GM18861 (cell line): ENCODE measurements at regions not wholly inside any gene's neighbourhood (a gene's known extent, or its start where the extent isn't known, plus 50 kb on each side); places are given as distances from the start of the nearest gene placed in this dataset.

Experiments
- ATAC-seq: cut with Tn5 transposase; IDR thresholded peaks from one replicate; pipeline ENCODE4 v1.9.1; 2021; ENCODE audit not compliant: unreplicated experiment

- ATAC-seq: no peak
These were observed 118.7 kb downstream of the TENT4A start for GRCh38 chr5:6831678-6832671.

GRCh38 chr5:6832994-6833393 is 119.8 kb downstream of the TENT4A start:
- no peak for ATAC-seq

GRCh38 chr5:6833406-6833805 is 120.2 kb downstream of the TENT4A start:
- no peak for ATAC-seq

- no peak for ATAC-seq
These were observed 123.9 kb downstream of the TENT4A start for GRCh38 chr5:6837095-6837494.

- no peak for ATAC-seq
These were observed 124.4 kb downstream of the TENT4A start for GRCh38 chr5:6837519-6838110.

- no peak for ATAC-seq
These were observed 125.5 kb downstream of the TENT4A start for GRCh38 chr5:6838736-6839135.

GRCh38 chr5:6840136-6840793 is 127.0 kb downstream of the TENT4A start:
- no peak for ATAC-seq

GRCh38 chr5:6843335-6843734 is 130.1 kb downstream of the TENT4A start:
- ATAC-seq: no peak

GRCh38 chr5:6843821-6844220 is 130.6 kb downstream of the TENT4A start:
- no peak for ATAC-seq

- ATAC-seq: no peak
These were observed 132.6 kb downstream of the TENT4A start for GRCh38 chr5:6845856-6846255.

GRCh38 chr5:6847870-6848269 is 134.6 kb downstream of the TENT4A start:
- ATAC-seq: no peak

GRCh38 chr5:6849316-6850105 is 136.3 kb downstream of the TENT4A start:
- no peak for ATAC-seq

GRCh38 chr5:6850106-6850432 is 136.8 kb downstream of the TENT4A start:
- ATAC-seq: no peak

GRCh38 chr5:6856653-6857052 is 143.4 kb downstream of the TENT4A start:
- no peak for ATAC-seq

- no peak for ATAC-seq
These were observed 145.2 kb downstream of the TENT4A start for GRCh38 chr5:6858419-6858818.

GRCh38 chr5:6859023-6859422 is 145.8 kb downstream of the TENT4A start:
- no peak for ATAC-seq

GRCh38 chr5:6859951-6860638 is 146.9 kb downstream of the TENT4A start:
- no peak for ATAC-seq

- ATAC-seq: no peak
These were observed 147.8 kb downstream of the TENT4A start for GRCh38 chr5:6861036-6861435.

- no peak for ATAC-seq
These were observed 148.4 kb downstream of the TENT4A start for GRCh38 chr5:6861667-6862066.

GRCh38 chr5:6862306-6862705 is 149.1 kb downstream of the TENT4A start:
- ATAC-seq: no peak

GRCh38 chr5:6867712-6868111 is 154.5 kb downstream of the TENT4A start:
- ATAC-seq: no peak
